ENCODE measurements at regions not wholly inside any gene's neighbourhood (a gene's known extent, or its start where the extent isn't known, plus 50 kb on each side); places are given as distances from the start of the nearest gene placed in this dataset.
A peak's percentile ranks its signal among the peaks of the same experiment; 100 is the strongest.
"Not testable (repeated sequence)": the region's sequence is repeated elsewhere in the genome, so short reads cannot be mapped to it uniquely, and the experiment has no call there.

DNA sequence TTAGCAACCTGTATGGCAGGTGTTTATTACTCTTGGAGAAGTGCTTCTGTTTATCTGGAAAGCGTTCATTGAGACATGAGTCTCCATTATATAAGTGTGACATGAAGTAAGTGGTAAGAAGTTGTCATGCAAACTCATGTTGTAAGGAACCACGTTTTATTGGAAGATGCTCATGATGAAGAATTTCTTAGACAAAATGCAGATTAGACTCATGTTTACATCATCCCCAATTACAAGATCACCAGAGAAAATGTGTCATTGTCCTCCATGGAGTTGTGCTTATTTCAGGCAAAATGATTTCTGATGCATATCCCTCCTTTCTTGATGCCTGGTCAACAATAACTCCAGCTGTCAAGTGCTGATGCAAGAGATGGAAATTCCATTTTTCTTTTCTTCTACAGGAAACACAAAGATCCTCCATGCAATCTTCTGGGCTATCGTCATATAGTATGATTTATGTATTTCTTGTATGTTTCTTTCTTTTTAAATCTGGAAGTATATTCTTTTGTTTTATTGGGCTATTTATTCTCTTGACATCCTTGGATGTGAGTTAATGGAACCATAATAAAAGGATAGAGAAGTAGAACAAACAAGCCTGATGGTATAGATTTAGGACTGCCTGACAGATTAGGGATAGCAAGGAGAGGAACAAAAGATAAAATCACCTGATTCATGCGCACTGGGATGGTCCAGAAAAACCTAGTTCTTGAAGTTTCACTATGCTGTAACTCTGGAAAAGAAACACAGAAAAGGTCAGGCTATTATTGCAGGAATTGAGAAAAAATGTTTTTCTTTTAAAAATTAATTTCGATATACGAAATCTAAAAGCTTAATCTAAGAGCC is 50.7 kb upstream of the DIAPH3 start:
- DNase-seq: no peak

DNA sequence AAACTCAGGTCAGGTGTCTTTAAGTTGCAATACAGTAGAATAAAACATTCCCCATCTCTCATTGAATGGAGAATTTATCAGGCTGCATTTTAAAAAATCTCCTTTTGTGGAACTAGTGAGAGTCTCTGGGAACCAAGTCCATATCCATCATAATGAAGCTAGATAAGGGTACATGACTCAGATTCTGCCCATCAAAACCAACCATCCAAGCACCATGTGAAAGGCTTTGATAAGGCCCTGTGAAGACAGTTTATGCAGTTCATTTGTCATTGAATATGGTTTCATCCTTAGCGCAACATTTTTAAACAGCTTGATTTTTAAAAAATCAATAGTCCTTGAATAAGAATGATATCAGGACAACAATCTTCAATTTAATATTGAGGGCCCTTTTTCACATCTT is 56.3 kb upstream of the DIAPH3 start:
- no peak for DNase-seq

DNA sequence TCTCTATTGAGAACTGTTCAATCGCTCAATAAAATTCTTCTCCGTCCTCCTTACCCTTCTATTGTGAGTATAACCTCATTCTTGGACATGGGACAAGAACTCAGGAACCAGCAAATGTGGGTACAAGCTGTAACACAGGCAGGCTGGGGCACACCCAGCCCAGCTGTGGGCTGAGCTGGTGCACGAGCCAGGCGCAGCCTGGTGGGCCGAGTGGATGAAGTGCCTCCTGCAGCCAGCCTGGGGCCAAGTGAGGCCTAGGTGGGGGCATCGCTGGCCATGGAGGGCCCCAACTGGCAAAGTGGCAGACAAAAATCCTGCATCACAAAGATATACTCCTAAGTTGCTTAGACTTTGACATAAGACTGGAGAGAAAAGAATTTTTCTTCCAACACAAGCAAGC is 57.9 kb upstream of the DIAPH3 start:
- no peak for DNase-seq

DNA sequence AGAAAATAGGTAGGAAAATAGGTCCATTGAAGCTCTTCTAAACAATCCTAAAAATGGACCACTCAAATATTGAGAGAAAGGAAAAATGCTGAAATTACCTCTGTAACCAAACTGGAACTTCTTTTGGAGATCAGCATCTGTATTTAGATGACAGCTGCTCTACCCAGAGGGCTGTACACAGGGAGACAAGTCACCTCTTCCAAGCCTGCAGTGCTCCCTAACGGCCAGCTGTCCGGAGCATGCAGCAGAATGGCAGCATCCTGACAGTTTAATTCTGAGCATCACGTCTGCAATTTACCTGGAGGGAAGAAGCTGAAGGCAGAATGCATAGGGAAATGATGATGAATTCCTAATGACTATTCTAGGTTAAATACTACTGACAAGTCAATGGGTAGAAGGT is 62.8 kb upstream of the DIAPH3 start:
- DNase-seq: peak in 2 of 3 donors; percentile 17 to 18

DNA sequence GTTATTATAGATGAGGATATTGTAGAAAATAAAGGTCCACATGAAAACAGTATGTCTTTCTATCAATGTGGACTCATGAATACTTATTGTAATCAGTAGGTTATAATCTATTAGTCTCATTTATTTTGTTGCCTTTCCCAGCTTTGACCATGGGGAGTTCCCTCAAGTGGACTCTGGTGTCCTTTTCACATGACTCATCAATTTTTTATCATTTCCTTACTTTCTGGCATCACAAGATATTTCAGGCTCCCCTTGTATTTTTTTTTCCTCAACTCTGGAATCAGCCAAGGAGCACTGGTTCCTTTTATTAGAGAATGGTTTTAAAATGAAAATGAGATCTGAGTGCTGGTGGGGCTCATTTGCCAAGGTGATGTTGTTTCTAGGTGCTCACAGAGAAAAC is 63.4 kb upstream of the DIAPH3 start:
- DNase-seq: no peak

DNA sequence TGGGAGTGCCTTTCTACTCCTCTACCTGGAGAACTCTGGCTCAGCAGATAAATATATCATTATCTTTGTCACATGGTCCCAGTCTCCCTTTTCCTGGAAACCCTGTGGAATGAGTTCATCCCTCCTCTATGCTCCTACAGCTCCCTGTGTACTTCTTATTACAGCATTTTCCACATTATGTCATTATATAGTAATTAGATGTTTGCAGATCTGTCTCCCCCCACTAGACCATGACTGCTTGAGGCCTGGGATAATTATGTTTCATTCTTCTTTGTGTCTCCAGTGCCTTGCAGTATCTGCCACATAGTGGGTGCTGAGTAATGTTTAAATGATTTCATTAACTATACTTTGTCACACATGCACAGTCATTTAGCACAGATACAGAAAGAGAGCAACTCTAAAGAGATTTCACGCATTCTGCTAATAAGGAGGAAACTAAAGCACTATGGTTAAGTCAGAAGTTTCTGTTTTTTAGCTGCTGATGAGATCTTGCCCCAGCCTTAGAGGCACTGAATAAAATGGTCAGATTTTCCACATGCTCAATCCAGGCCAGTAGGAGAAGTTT is 66.1 kb upstream of the DIAPH3 start:
- DNase-seq: peak in 2 of 3 donors; percentile 7 to 17

DNA sequence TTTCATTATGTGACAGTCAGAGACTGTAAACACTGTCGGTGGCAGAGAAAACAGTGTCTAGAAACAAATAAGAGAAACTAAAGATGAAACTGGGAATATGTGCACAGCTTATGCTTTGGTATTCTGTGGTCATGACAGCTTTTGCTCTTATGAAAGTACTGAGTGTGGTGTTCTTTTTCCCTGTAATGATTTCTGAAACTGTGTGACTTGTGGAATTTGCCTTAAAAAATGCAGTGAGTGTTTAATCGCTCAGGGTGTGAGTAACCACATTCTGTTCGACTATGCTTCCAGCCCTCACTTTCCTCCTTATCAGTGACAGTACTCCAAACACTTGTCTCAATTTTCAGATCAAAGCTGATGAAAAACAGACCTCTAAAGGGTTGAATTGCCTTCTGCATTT is 66.9 kb upstream of the DIAPH3 start:
- peak in 2 of 3 donors; percentile 8 to 20 for DNase-seq

DNA sequence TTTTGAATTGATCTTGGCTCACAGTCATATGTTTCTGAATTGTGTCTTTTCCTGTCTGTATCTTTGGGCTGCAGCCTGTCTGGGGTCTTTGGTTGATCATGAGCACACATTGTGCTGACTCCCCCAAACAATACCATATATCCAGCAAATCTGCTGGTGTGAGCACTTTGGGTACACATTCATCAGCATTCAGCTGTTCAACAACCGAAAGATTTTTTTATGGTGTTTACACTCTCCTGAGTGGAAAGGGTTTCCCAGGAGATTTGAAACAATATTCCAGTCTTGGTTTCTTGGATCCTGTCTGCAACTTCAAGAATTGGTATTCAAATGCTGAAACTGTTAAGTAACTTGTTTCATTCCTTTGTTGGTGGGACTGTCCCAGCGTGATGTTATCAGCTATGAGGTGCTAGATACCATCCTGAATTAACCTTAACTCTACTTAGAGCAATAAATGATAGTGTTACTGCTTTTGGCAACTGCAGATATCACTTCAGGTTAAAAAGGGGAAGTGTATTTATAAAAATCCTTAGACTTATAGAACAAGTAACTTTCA is 78.4 kb upstream of the DIAPH3 start:
- no peak for DNase-seq

DNA sequence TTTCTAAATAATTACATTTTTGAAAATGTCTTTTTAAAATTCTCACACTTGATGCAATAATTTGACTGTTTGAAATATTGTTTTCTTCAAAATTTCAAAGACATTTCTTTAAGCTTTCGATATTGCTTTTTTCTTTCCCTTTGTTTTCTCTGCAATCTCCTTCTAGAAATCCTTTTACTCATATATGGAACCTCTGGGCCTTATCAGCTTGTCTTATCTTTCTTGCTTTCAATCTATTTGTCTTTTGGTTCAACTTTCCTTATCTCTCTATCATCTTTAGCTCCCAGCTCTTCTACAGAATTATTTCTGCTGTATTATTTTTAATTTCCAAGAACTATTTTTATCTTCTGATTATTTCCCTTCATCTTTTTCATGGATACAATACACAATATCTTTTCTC is 80.7 kb upstream of the DIAPH3 start:
- DNase-seq: no peak

DNA sequence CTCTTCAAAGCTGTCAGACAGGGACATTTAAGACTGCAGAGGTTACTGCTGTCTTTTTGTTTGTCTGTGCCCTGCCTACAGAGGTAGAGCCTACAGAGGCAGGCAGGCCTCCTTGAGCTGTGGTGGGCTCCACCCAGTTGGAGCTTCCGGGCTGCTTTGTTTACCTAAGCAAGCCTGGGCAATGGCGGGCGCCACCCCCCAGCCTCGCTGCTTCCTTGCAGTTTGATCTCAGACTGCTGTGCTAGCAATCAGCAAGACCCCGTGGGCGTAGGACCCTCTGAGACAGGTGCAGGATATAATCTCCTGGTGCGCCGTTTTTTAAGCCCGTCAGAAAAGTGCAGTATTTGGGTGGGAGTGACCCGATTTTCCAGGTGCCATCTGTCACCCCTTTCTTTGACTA is 87.7 kb upstream of the DIAPH3 start:
- not testable (repeated sequence) for DNase-seq

DNA sequence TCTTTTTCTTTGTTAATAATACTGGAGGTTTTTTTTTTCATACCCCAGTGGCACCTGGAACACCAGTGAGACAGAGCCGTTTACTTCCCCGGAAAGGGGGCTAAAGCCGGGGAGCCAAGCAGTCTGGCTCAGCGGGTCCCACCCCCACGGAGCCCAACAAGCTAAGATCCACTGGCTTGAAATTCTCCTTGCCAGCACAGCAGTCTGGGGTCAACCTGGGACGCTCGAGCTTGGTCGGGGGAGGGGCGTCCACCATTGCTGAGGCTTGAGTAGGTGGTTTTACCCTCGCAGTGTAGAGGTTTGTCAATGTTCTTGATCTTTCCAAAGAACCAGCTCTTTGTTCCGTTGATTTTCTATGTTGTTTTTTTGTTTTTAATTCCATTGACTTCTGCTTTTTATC is 94.6 kb upstream of the DIAPH3 start:
- no peak for DNase-seq

DNA sequence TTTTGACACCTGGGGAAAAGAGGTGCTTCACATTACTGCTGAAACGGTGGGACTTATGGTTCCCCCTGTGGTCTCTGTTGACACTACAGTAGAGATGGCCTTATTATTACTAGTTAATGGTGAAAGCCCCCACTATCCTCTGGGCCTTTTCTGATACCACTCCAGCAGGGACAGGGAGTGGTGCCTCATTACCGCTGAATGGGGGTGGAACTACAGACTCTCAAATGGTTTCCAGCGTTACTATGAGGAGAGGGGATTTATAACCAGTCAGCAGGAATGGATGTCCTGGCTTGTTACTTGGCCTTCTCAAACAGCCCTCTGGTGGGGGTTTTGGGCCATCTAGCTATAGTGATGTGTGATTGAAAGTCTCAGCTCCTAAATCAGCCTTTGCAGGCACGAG is 96.7 kb upstream of the DIAPH3 start:
- no peak for DNase-seq

DNA sequence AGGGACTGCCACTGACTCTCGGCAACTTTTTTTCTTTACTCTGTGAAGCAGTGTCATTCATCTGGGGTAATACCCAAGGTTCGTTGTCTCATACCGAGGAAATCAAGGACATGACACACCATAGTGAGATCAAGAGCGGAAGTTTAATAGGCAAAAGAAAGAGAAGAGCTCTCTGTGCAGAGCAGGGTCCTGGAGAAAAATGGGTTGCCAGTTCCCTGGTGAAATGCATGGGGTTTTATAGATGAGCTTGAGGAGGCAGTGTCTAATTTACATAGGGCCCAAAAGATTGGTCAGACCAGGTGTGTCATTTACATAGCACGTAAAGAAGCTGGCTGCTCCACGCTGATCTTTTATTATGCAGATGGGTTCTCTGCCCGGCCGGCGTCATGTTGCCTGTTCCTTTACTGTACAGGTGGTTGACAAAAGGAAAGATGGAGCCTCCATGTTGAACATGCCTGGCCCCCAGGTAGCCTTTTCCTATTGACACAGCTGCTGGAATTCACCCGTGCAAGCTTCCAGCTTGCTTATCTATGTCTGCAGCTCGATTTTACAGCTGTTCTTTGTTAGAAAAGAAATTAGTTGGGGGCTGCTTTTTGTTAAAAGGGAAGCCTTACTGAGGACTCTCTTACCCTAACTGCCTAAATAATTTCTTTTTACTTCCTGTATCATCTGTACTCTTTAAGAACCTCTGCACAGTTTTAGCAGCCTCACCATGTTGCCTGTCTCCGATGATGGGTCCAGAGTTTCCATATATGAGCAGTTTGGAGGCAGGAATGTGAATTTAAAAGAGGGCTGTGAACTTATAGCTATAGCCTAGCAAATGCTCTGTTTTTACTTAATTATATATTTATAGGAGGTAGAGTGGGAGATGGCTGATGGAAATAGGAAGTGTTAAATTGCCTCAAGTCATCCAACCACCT is 98.0 kb upstream of the DIAPH3 start:
- DNase-seq: no peak

DNA sequence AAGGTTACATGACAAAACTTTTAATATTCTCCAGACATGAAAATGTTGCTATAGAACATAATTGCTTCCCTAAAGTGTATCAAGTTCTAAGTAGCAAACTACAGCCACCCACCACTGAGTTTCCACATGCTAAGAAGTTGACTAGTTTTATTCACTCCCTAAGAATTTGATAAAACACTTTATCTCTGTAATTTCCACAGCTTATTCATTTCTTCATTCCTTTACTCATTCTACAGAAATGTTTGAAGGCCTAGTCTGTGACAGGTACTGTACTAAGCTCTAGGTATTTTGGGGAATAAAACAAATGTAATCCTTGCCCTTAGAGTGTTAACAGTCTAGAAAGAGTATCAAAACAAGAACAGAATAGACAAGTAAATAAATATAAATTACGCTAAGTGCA is 101.8 kb upstream of the DIAPH3 start:
- DNase-seq: no peak

DNA sequence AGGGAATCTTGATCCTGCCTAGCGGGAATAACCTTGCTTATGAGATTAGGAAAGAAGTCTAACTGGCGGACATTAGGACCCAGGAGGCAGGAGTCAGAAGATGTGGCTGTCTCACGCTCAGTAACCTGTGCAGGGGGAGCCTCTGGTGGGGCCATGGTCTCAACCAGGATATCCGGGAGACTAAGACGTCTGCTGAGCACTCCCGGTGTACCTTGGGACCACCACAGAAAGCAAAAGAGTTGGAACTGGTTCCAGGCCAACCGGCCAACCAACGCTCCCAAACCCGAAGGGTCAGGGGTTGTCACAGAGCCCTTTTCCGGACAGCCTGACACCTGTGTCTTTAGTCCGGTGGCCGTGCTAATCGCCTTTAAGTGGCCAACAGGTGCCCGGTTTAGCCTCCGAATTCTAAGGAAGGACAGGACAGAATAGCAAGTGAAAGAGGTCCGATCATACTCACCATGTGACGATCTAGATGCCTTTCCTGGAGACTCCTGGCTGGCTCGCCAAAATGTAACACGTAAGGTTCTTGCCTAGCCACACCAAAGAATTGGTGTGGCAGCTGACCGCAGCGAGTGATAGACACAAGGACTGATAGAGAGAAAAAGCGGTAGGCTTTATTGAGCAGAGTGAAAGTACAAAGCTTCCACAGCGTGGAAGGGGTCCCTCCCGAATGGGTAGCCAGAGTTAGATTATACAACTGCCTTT is 103.9 kb upstream of the DIAPH3 start:
- peak in 1 of 3 donors; percentile 19 for DNase-seq

DNA sequence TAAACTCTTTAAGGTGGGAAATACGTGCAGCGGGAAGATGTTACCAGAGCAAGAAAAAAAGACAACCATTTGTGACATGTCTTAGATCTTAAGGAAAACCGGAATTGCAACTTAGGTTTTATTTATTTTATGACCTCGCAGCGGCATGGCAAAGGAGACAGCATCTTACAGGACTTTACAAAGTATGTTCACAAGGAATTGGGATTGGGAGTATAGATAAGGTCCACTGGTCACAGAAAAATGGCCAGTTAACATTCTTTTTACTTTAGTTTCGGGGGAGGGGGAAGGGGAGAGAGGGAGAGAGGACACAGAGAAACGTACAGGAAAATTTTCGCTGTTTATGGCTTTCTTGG is 104.5 kb upstream of the DIAPH3 start:
- no peak for DNase-seq

DNA sequence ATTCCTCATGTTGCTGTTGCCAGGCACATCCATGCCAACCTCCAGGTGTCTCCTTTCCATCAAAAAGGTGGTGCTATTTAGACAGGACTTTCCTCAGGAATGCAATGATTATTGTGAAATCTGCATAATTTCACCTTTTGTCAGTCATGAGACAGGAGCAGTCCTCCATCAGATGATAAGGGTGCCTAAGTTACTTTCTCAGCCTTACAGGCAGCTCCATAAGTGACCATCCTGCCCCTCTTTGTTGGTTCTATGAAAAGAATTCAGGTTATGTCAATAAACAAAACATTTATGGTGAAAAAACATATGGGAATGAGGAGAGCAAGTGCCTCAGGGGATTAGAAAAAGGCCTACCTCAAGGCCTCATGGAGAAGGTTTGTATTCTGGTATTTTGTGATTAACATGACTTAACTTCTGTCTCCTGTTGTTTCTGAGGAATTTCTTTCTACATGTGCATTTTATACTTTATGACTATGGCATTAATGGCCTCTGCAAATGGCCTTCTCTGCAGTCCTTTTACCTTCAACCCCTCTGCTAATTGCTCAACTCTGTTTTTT is 110.3 kb upstream of the DIAPH3 start:
- no peak for DNase-seq

DNA sequence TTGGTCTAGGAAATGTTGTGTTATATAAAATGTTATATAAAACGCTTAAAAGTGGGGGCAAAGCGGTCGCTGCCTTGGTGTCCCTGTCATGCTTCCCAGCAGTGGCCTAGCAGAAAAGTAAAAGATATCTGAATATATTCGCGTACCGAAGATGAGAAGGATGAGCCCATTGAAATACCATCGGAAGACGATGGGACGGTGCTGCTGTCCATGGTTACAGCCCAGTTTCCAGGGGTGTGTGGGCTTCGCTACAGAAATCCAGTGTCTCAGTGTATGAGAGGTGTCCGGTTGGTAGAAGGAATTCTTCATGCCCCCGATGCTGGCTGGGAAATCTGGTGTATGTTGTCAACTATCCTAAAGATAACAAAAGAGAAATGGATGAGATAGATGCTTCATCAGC is 110.9 kb upstream of the DIAPH3 start:
- DNase-seq: no peak

DNA sequence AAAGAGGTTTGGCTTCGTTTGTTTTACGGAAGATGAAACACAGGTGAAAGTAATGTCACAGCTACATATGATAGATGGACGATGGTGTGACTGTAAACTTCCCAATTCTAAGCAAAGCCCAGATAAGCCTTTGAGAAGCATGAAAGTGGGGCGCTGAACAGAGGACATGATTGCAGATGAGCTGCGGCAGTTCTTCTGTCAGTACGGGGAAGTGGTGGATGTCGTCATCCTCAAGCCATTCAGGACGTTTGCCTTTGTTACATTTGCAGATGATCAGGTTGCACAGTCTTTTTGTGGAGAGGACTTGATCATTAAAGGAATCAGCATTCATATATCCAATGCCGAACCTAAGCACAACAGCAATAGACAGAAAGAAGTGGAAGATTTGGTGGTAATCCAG is 111.5 kb upstream of the DIAPH3 start:
- DNase-seq: no peak

DNA sequence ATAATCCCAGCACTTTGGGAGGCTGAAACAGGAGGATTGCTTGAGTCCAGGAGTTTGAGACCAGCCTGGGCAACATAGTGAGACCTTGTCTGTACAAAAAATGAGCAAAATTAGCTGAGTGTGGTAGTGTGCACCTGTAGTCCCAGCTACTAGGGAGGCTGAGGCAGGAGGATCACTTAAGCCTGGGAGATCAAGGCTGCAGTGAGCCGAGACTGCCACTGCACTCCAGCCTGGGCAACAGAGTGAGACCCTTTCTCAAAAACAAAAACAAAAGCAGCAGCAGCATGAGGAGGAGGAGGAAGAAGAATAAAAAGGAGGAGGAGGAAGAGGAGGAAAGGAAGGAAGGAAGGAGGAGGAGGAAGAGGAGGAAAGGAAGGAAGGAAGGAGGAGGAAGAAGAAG is 116.5 kb upstream of the TDRD3 start:
- DNase-seq: not testable (repeated sequence)

DNA sequence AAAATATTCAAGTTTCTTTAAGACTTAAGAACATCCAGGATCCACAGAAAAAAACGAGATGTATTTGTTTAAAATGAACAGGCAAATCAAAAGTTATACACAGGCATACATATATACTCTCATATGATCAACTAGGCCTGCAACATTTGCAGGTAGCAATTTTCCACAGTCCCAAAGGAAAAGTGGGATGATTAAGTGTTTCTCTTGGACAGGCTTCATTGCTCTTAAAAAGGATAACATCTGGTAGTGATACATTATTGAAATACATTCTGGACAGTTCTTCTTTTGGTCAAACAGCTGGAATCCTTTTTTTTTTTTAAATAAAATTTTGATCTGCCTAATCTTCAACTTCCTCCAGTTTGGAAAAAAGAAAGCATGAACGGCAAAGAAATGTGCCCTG is 114.8 kb upstream of the TDRD3 start:
- DNase-seq: peak; percentile 25 to 80 (median 52)

DNA sequence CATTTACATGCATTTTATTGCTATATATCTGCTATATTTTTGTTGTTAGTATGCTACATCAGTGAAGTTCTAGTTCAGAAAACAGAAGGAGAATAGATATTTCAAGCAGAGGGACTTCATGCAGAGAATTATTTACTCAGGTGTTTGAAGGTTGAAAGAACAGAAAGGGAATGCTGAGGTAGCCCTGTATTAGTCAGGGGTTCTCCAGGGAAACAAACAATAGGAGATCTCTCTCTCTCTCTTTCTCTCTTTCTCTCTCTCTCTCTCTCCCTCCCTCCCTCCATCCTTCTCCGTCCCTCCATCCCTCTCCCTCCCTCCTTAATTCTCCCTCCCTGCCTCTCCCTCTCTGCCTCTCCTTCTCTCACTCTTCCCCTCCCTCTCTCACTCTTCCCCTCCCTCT is 114.3 kb upstream of the TDRD3 start:
- DNase-seq: no peak
